GM18870 (cell line): ENCODE measurements at regions not wholly inside any gene's neighbourhood (a gene's known extent, or its start where the extent isn't known, plus 50 kb on each side); places are given as distances from the start of the nearest gene placed in this dataset.

ENCODE experiments used
- ATAC-seq: cut with Tn5 transposase; IDR thresholded peaks from one replicate; pipeline ENCODE4 v1.9.1; 2021; ENCODE audit warnings: moderate library complexity; ENCODE audit not compliant: unreplicated experiment

DNA sequence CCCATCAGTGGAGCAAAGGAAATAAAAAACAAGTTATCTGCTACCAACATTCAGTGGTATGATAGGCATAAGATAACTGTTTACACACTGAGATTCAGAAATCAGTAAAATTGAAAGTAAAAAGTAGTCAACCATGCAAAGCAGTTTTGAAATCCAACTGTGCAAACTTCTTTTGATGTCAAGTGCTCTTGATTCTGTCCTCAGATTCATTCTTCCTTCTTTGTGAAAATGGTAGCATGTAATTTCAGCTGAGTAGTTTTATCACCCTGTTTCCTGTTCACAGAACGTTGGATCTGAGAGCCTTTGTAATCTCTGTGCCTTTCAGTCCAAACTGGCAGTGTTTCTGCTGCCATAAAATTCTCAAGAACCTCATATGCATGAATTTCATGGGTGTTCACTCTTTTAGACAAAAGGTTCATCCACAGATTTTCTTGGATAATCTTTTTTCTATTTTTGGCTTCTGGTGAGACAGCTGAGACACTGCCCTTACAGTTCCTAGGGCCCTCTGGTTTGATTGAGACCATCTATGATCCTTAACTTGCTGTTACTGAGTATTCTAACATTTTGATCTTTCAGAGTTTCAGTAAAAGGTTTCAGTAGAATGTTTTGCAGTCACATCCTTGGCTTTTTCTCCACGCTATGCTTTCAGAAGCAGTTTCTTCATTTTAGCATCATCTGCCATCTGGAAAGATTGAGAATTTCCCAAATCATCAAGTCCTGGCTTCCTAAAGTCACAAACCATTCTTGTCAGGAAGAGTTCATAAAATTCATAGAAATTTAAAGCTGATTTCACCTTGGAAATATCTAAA lies 272.3 kb upstream of the EPHA4 start:
- peak; percentile 80 for ATAC-seq

DNA sequence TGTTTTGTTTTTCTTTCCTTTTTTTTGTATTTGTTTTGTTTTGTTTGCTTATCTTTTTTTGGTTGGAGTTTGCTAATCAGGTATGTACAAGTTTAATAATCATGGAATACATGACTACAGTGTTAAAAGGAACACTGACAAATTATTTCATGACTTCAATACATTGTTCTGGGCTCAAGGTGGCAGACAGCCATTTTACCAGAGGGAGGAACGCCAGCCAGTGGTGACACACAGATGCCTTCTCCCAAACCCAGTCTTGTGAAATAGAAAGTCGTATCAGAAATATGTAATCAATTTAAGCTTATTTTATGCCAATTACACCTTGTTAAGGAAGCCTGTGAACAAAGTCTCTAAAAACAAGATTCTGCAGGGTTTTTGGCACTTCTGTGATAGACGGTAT lies 264.0 kb upstream of the EPHA4 start:
- ATAC-seq, result no peak

DNA sequence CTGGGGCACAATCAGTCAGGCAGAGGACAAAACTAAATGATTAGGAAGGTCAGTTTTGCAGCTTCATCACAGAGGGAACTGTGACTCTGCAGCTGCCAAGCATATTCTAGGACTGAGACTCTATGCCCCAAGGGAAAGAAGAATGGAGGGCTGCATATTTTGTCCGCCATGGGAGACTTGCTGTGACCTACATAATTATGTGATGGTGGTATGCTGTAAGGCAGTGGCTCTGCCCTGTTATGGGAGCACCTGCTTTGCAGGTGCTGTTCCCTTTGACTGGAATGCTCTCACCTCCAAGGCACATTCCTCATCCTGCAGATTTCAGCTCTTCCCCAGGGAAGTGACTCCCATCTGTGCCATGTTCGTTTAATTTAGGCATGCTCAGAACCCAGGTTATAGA lies 261.9 kb upstream of the EPHA4 start:
- ATAC-seq, result no peak

DNA sequence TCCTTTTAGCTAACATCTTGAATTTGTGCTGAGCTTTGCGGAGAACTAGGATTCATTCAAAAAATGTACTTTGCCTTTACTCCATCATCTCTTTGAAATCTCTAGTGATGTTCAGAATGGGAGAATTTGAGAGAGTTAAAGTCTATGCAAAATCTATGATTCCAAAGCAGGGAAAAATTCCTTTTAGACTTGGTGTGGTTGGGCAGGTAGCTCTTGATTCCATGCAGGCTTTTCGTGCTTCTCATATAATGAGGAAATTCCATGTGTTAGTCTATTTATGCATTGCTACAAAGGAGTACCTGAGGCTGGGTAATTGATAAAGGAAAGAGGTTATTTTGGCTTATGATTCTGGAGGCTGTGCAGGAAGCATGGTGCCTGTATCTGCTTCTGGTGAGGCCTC lies 258.9 kb upstream of the EPHA4 start:
- ATAC-seq, result no peak

DNA sequence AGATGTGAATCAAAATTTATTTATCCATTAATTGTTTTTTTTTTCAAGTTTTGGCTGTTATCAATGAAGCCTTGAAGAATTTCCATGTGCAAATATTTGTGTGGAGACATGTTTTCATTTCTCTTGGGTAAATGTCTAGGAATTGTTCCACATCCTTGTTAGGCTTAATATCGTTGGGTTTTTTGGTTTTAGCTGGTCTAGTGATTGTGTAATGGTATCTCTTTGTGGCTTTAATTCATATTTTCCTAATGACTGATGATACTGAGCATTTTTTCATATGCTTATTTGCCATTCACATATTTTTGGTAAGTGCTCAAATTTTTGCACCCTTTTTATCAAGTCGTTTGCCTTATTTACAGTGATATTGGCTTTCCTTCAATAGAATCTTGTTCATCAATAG lies 250.3 kb upstream of the EPHA4 start:
- no peak for ATAC-seq

DNA sequence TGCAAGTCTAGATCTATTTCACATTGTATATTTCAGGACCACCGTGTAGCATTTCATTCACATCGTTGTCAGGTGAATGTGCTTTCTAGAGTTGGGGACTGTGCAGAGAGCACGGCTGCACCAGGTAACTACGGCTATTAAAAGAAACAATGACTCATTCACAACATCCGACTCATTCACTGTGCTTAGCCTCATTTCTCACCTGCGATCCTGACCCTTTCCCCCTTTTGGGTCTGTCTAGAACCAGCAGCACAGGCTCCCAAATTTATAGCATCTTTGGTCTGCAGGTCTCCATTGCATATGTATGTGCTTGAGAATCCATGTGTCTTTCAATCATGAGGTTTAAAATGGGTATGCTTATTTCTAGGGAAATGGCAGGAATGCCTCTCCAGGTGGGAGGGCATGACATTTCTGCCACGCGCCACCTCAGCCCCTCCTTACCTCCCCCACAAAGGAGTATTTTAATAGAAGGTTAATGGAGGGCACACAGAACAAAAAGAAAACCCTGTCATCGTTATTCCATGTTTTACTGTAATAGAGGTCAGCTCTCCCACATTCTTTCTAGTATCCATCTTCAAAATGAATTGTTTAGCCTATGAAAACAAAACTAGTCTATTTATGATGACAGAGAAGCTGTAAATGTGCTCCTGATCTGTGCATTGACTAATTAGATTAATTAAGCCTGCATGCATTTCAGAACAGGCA lies 246.7 kb upstream of the EPHA4 start:
- no peak for ATAC-seq

DNA sequence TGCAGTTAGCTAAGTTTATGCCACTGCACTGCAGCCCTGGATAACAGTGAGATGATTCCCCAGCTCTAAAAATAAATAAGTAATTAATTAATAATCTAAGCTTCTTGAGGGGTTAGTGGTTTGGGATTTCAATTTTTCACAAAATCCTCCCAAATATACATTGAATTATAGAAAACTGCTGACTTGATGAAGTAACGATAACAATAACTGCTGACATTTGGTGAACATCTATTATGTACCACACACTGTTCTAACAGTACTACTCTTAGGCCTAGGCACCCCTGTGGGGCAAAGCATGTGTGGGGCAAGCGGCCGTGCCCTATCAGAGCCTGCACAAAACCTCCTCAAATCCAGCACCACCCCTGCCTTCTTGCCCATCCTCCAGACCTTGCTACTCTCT lies 245.8 kb upstream of the EPHA4 start:
- ATAC-seq, result no peak

DNA sequence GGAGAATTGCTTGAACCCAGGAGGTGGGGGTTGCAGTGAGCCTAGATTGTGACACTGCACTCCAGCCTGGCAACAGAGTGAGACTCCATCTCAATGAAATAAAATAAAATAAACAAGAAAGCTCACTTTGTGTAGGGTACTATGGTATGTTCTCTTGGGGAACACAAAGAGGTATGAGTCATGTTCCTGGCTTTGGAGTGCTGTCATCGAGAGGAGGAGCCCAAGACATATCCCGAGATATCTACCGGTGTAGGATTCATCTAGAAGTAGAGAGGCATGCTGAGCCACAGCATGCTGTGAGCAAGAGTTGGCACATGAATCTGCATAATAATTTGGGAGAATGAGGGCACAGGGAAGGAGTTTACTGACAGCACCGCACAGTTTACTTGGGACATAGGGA lies 244.9 kb upstream of the EPHA4 start:
- no peak for ATAC-seq

DNA sequence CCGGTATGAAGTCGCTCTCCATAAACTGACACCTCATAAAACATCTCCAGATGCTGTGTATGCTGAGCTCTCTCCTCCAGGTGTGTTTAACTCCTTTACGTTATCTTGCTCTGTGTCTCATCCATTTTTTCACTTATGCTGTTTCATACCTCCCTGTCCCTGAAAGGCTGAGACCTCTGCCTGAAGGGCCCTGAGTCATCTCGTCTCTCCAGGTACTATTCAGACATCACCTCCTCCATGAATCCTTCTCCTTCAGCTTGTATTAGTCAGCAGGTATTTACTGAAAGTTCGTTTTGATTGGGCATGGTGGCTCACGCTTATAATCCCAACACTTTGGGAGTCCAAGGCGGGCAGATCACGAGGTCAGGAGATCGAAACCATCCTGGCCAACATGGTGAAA lies 244.5 kb upstream of the EPHA4 start:
- no peak for ATAC-seq

DNA sequence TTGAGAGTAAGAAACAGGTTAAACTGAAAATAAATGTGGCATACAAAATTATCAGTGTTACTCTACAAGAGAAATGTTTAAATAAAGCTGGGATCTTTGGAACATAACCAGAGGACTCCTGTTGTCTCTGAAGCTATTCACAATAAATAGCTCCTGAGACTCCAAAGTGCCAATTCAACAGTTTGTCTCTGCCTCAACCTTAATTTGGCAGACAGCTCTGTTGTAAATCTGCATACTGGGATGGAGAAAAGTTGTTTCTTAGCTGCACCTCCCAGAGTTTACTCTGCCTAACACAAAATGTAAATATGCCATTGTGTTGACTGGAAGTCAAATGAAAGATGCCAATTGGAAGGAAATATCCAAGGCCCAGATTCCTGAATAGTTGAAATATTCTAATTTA lies 238.5 kb upstream of the EPHA4 start:
- ATAC-seq, result no peak

DNA sequence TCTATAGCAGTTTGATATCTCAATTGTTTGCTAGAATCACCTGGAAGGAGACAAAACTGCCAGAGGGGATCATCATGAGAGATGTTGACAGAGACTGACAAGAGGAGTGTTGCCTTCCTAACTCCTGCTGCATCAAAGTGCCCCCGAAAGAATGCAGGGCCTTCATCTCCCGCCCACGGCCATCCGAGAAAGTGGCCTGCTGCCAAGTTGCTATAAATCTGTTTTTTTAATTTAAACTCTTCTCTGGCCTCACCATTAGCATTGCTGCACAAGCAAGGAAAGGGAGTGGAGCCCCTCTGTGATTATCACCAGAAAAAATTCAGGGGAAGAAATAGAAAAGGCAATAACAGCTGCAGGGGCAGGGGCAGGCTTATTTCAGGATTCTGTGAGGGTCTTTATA lies 238.1 kb upstream of the EPHA4 start:
- ATAC-seq, result no peak

DNA sequence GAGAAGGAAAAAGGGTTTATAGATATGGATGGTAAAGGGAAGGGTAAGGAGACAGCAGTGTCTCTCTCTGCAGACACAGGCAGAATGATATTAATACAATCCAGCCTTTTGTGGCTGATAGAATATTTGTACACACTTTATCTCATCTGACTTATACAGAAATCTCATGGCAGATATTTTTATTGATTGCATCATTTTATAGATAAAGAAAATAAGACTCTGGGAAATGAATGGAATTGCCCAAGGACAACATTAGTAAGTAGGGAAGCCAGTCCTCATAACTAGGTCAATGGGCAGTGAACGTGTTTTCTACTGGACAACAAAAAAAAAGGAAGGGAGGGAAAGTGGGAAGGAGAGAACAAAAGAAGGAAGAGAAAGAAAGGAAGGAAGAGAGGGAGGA lies 236.4 kb upstream of the EPHA4 start:
- no peak for ATAC-seq

DNA sequence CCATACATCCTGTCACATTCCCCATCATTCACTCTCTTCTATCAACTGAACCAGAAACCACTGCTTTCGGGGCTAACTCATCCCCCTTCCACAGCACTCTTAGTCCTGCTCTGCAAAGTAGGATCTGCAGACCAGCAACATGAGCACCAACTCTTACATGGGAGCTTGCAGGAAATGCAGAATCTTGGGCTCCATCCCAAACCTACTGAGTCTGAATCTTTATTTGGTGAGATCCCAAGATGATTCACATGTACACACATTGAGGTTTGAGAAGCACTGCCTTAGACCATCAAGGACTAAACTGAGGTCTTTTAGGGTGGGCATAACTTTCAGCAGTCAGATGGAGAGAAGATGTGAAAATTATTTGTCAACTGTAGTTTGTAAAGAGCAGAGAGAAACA lies 235.6 kb upstream of the EPHA4 start:
- no peak for ATAC-seq

DNA sequence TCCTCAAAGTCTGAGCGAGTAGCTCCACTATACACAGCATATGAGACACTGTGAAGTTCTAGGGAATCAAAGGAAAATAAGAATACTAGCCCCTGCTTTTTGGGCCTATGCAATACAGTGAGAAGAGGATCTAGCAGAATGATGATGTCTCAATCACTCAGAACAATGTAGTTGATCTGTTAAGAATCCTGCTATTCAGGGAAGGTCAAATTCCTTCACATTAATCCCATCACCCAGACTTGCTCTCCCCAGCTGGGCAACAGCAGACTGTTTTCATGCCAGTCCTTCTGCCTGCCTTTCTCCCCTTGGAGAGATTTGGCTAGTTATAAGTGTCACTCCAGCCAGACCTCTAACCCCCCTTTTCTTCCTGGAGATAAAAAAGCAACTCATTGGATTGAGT lies 230.0 kb upstream of the EPHA4 start:
- no peak for ATAC-seq

DNA sequence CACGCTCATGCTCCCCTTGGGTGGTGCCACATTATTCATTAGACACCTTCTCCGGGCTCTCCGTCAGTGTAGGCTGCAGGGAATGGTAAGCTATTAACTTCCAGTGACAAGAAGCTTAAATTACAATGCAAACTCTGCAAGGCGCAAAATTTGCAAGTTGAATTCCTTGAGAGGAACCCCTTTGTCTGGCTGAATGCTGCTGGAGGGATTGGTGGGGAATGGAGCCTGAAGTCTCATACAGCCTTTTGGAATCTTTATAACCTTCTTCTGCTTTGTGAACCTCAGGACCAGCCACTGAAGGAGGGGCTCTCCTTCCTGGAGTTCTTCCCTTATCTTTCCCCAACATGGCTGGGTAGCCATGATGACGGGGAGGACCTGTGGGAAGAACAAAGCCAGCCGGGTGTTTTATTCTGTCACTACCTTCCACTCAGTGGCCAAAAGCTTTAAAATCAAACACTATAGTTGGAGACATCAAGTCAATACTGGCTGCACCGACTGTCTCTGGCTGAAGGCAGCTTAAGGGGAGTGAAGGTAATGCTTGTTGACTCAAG lies 220.9 kb upstream of the EPHA4 start:
- ATAC-seq, result no peak

DNA sequence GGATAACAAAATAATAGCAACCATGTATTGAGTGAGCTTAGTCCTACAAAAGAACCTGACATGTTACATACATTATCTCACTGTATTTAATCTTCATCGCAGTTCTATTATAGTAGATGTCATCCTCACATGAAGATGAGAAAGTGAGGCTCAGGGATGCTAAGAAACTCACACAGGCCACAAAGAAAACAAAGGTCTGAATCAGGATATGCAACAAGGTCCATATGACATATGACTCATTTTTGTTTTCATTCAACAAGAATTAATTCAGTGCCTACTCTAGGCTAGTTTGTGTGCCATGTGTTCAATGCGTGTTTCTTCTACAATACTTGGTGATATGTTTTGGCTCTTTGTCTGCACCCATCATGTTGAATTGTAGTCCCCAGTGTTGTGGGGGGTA lies 219.7 kb upstream of the EPHA4 start:
- ATAC-seq, result no peak

DNA sequence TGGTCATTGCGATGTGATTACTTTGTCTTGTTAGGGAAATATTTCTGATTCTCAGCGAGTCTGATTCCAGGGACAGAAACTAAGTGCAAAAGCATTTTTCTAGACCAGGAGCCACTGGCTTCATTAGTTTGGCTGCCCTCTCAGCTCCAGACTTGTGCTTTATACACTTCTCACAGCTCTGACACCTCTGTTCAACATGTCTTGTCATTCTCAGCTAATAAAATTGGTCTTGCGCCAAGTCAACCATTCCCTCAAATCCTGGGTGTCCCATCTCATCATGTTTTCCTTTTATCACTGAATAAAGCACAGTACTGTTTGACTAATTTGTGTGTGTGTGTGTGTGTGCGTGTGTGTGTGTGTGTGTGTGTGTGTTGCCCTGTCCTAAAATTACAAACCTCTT lies 215.5 kb upstream of the EPHA4 start:
- ATAC-seq, result no peak

DNA sequence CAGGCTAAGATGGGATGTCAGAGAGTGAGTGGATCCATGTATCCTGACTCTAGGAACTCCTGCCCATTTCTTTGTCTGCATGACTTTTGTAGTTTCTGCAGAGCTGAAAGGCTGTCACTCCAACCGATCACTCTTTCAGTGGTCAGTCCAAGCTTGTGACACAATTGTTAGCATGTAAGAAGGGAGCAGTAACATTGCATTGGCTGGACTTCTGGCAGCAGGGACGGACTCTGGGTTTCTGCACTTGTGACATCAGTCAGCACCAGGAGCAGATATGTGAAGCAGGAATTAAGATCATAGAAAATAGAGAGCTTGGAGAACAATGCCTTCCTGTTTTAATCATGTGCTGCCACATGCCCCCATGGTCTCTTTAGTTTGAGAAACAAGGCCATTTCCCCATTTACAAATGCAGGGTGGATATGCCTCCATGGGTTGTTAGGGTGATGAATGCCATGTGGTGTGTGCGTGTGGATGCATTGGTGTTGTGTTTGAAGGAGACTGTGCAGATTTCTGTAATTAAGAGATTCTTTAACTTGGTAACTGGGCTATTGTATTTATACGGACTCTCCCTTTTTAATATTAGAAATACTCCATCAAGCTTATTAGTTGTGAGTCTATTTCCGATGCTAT lies 214.3 kb upstream of the EPHA4 start:
- no peak for ATAC-seq

DNA sequence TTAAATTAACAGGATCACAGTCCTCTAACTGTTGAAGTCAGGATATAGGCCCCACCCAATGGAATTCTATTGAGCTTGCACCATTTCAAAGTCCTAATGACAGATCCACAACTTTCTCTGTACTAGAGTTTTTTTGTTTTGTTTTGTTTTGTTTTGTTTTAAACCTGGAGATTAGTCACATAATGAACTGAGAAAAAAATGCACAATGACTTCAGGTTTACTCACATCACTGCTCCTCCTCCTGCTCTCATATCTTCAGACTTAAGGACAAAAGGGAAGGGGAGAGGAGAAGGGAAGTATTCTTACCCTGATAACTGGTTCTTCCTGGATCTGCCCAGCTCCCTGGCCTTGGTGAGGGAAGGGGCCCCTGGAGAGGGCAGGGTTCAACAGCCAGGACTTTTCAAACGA lies 208.2 kb upstream of the EPHA4 start:
- ATAC-seq, result no peak

DNA sequence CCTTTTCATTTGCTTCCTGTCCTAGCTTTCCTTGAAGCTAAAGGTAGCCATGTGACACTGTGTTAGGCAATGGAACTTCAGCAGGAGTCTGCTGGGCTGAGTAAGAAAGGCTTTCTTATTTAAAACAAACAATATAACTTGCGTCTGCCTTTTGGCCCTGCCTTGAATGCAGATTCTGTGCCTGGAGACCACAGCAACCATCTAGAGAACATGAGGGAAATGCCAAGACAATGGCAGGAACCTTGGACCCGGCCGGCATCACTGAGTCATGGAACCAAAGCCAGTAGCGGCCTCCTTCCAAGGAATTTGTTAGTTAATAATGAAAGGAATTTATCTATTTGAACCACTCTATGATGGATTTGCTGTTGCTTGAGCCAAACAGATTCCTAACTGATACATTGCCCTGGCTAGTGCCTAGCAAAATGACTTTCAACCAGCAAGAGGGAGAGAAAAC lies 207.5 kb upstream of the EPHA4 start:
- no peak for ATAC-seq

DNA sequence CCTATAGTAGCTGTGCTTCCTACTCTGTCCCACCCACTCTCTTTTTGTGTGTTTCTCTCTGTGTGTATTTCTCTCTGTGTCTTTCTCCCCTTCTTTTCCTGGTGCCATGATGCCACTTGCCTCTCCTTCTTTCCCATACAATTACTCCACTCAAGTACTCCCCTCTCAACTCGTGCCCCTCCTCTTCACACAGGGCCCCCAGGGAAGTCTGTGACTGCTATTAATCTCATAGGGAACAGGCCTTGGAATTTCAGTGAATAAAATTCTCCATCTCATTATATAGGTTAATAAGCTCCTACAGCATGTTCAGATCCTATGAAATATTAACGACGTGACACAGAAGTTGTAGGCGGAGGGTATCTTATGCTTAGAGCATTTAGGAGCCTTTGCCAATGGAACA lies 205.9 kb upstream of the EPHA4 start:
- no peak for ATAC-seq

DNA sequence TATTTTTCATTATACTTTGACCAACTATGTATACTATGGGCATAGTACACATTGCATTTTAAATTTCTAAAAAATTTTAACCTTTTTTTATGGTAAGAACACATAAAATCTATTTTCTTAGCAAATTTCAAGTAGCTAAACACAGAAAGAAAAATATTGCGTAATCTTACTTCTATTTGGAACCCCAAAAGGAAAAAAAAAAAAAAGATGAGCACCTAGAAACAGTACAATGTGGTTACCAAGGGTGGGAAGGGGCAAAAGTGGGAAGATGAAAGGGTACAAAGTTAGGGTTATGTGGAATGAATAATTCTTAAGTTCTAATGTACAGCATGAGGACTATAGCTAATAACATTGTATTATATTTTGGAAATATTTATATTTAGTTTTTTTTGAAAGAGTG lies 205.0 kb upstream of the EPHA4 start:
- no peak for ATAC-seq
